PC-3 (cell line): ENCODE measurements at regions not wholly inside any gene's neighbourhood (a gene's known extent, or its start where the extent isn't known, plus 50 kb on each side); places are given as distances from the start of the nearest gene placed in this dataset.

ENCODE experiments used
- ATAC-seq: fragments of 200-7000 bp; cut with Tn5 transposase; 2 replicates; pipeline ENCODE4 v1.9.1; 2020; ENCODE audit warnings: mild to moderate bottlenecking, moderate library complexity
- BruUV-seq: library from RNA; stranded (reverse); fragments of 400-500 nt; replicated peaks from 2 replicates; lab custom pipeline; 2021; lab: Mats Ljungman, UMichigan
- CTCF ChIA-PET: fragments of 300-600 bp; sonication (Branson Sonifier 250); formaldehyde crosslinking; loops from one replicate; lab custom pipeline; 2022; ENCODE audit warnings: antibody characterized with exemption; lab: Charles Lee
- POLR2A ChIA-PET: fragments of 300-600 bp; sonication (Branson Sonifier 250); formaldehyde crosslinking; loops from one replicate; lab custom pipeline; 2022; ENCODE audit warnings: antibody characterized with exemption; ENCODE audit not compliant: unreplicated experiment; lab: Charles Lee
- DNase-seq: peaks from one replicate; pipeline ENCODE4 v3.0.0-alpha.2; 2015
- H2AFZ ChIP-seq: fragments of 300-600 bp; sonication (generic); 2 replicates; pipeline ENCODE4 v1.6.0; 2016; ENCODE audit warnings: antibody characterized with exemption, low read length
- H3F3A ChIP-seq: fragments of 300-600 bp; sonication (generic); one replicate; pipeline ENCODE4 v1.6.0; 2017; ENCODE audit warnings: antibody characterized with exemption, low read length, control low read depth, mild to moderate bottlenecking; ENCODE audit not compliant: unreplicated experiment
- H3K27ac ChIP-seq: fragments of 300-600 bp; sonication (generic); 2 replicates; pipeline ENCODE4 v1.5.1; 2016; ENCODE audit warnings: mild to moderate bottlenecking, low read length
- H3K27me3 ChIP-seq: fragments of 300-600 bp; sonication (generic); 2 replicates; pipeline ENCODE4 v1.6.1; 2016; ENCODE audit warnings: low read length, mixed read lengths
- H3K36me3 ChIP-seq: fragments of 300-600 bp; sonication (generic); 2 replicates; pipeline ENCODE4 v1.6.1; 2016; ENCODE audit warnings: low read depth, mixed run types, low read length, mixed read lengths
- H3K4me1 ChIP-seq: fragments of 300-600 bp; sonication (generic); 2 replicates; pipeline ENCODE4 v1.5.1; 2016; ENCODE audit warnings: low read length; ENCODE audit not compliant: insufficient read depth
- H3K4me2 ChIP-seq: fragments of 300-600 bp; sonication (generic); 2 replicates; pipeline ENCODE4 v1.6.0; 2016; ENCODE audit warnings: low read length
- H3K4me3 ChIP-seq: fragments of 300-600 bp; sonication (generic); 2 replicates; pipeline ENCODE4 v1.5.1; 2016; ENCODE audit warnings: mild to moderate bottlenecking, low read length, mixed read lengths
- H3K79me2 ChIP-seq: fragments of 300-600 bp; sonication (generic); 2 replicates; pipeline ENCODE4 v1.6.1; 2017; ENCODE audit warnings: low read length, mixed read lengths
- H3K9ac ChIP-seq: fragments of 300-600 bp; sonication (generic); 2 replicates; pipeline ENCODE4 v1.6.0; 2016; ENCODE audit warnings: mild to moderate bottlenecking, low read length
- H3K9me2 ChIP-seq: fragments of 300-600 bp; sonication (generic); replicated peaks from 2 replicates; pipeline ENCODE4 v1.6.1; 2016; ENCODE audit warnings: mixed run types, low read length, mixed read lengths
- H3K9me3 ChIP-seq: fragments of 300-600 bp; sonication (generic); 2 replicates; pipeline ENCODE4 v1.6.1; 2016; ENCODE audit warnings: low read length, mixed read lengths
- H4K20me1 ChIP-seq: fragments of 300-600 bp; sonication (generic); 2 replicates; pipeline ENCODE4 v1.6.1; 2016; ENCODE audit warnings: low read length, mixed read lengths
- EZH2 ChIP-seq: fragments of 300-600 bp; sonication (generic); IDR thresholded peaks from one replicate; pipeline ENCODE4 v1.6.1; 2017; ENCODE audit warnings: antibody characterized with exemption, mild to moderate bottlenecking, low read length; ENCODE audit not compliant: unreplicated experiment
- EZH2phosphoT487 ChIP-seq: fragments of 300-600 bp; sonication (generic); IDR thresholded peaks from 2 replicates; pipeline ENCODE4 v1.6.1; 2018; ENCODE audit warnings: mild to moderate bottlenecking, antibody characterized with exemption, low read length, borderline replicate concordance
- intact Hi-C: fragments of 100-400 bp; cut with micrococcal nuclease; formaldehyde crosslinking; loops from 2 replicates; pipeline ENCODE4 v1.9.0; 2023
- TF ChIP-seq, protein P1 (sequence below): fragments of 300-600 bp; sonication (generic); conservative IDR thresholded peaks from 2 replicates; pipeline ENCODE4 v1.5.1; 2017; ENCODE audit warnings: antibody characterized with exemption, low read depth, mild to moderate bottlenecking, low read length

DNA sequence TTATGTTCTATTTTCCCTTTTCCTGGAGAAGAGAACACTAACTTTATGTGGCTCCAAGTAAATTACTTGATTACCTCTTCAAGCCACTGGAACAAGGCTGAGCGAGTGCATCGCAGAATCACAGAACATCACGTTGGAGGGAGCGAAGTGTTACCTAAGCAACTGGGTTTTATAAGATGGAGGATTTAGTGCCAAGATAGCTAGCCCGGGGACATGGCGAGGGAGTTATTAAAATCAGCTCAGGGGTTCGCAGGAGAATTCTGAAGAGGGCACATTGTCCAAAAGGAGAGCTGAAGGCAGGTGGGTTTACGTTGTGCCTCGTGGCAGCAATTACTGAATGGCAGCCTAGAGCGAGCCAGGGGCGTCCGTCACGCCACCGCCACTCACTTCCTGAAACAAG is 563.2 kb upstream of the ADAMTS16 start:
- Histone ChIP-seq H3K4me1 (no peaks in the 10 kb centered on the region), H3F3A (no peaks in the 10 kb centered on the region), H3K4me3 (no peak overlapping the region), H3K9me2 (no peaks in the 10 kb centered on the region), H2AFZ (no peak overlapping the region), H3K27ac (no peak overlapping the region), H4K20me1 (no peaks in the 10 kb centered on the region), H3K27me3 (no peaks in the 10 kb centered on the region), H3K36me3 (no peaks in the 10 kb centered on the region), H3K79me2 (no peaks in the 10 kb centered on the region), H3K9me3 (peaks cover 6% of the 10 kb centered on the region; the same call in 1 of the 2 replicates), H3K9ac (no peak overlapping the region), H3K4me2 (no peak overlapping the region)
- DNase-seq (no peak), ATAC-seq (no peak)
- TF ChIP-seq, protein P1, sequence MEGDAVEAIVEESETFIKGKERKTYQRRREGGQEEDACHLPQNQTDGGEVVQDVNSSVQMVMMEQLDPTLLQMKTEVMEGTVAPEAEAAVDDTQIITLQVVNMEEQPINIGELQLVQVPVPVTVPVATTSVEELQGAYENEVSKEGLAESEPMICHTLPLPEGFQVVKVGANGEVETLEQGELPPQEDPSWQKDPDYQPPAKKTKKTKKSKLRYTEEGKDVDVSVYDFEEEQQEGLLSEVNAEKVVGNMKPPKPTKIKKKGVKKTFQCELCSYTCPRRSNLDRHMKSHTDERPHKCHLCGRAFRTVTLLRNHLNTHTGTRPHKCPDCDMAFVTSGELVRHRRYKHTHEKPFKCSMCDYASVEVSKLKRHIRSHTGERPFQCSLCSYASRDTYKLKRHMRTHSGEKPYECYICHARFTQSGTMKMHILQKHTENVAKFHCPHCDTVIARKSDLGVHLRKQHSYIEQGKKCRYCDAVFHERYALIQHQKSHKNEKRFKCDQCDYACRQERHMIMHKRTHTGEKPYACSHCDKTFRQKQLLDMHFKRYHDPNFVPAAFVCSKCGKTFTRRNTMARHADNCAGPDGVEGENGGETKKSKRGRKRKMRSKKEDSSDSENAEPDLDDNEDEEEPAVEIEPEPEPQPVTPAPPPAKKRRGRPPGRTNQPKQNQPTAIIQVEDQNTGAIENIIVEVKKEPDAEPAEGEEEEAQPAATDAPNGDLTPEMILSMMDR, result no peak
- TF ChIP-seq EZH2phosphoT487 (no peak), EZH2 (no peak)
- BruUV-seq, result no TSS peak
- CTCF ChIA-PET, result no interaction called here
- intact Hi-C loops, result no loop called here
- POLR2A ChIA-PET, result no interaction called here

- H3K4me1 ChIP-seq, result no peaks in the 10 kb centered on the region
- DNase-seq (no peak), ATAC-seq (no peak)
- ChIA-PET POLR2A (no interaction called here), CTCF (no interaction called here)
- no peaks in the 10 kb centered on the region for H3K79me2 ChIP-seq
- no peaks in the 10 kb centered on the region for H3K27me3 ChIP-seq
- H3F3A ChIP-seq, result no peaks in the 10 kb centered on the region
- BruUV-seq, result no TSS peak
- H3K4me3 ChIP-seq, result no peak overlapping the region
- H2AFZ ChIP-seq, result no peak overlapping the region
- no peak overlapping the region for H3K4me2 ChIP-seq
- no peak overlapping the region for H3K9ac ChIP-seq
- H3K36me3 ChIP-seq, result no peaks in the 10 kb centered on the region
- H3K27ac ChIP-seq, result no peak overlapping the region
- intact Hi-C loops, result no loop called here
- no peaks in the 10 kb centered on the region for H4K20me1 ChIP-seq
- H3K9me2 ChIP-seq, result no peaks in the 10 kb centered on the region
- H3K9me3 ChIP-seq, result 0 out of 2 replicates have a peak, but pooled peaks cover 3% of the 10 kb centered on the region
- TF ChIP-seq EZH2 (no peak), EZH2phosphoT487 (no peak)
- TF ChIP-seq, protein P1, result no peak
Observed at GRCh38 chr5:4579679-4580078, 560.5 kb upstream of the ADAMTS16 start.

DNA sequence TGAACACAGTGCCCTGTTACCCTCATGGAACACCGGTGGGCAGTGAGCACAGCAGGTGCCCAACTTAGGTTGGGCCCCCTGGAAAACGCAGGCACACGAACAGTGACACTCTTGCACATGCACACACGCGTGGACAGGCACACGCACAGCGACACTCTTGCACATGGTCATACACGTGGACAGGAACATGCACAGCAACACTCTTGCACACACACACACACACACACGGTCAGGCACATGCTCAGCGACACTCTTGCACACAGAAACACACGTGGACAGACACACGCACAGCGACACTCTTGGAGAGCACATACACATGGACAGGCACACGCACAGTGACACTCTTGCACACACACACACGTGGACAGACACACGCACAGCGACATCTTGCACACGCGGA is 559.4 kb upstream of the ADAMTS16 start:
- H3K9ac ChIP-seq, result no peak overlapping the region
- POLR2A ChIA-PET, result no interaction called here
- H3K9me3 ChIP-seq, result 0 out of 2 replicates have a peak, but pooled peaks cover 3% of the 10 kb centered on the region
- H3K36me3 ChIP-seq, result no peaks in the 10 kb centered on the region
- no peaks in the 10 kb centered on the region for H3K27me3 ChIP-seq
- H3F3A ChIP-seq, result no peaks in the 10 kb centered on the region
- TF ChIP-seq EZH2phosphoT487, result no peak
- no peak for TF ChIP-seq EZH2
- TF ChIP-seq, protein P1, result no peak
- no peaks in the 10 kb centered on the region for H4K20me1 ChIP-seq
- CTCF ChIA-PET, result no interaction called here
- ATAC-seq (no peak), DNase-seq (no peak)
- BruUV-seq, result no TSS peak
- no peaks in the 10 kb centered on the region for H3K79me2 ChIP-seq
- intact Hi-C loops, result no loop called here
- no peak overlapping the region for H3K4me3 ChIP-seq
- H2AFZ ChIP-seq, result no peak overlapping the region
- H3K9me2 ChIP-seq, result no peaks in the 10 kb centered on the region
- H3K27ac ChIP-seq, result no peak overlapping the region
- H3K4me1 ChIP-seq, result no peaks in the 10 kb centered on the region
- H3K4me2 ChIP-seq, result no peak overlapping the region
